A673 (cell line): ENCODE measurements at regions not wholly inside any gene's neighbourhood (a gene's known extent, or its start where the extent isn't known, plus 50 kb on each side); places are given as distances from the start of the nearest gene placed in this dataset.

Experiments used
- CTCF ChIP-seq: fragments of 300-800, 200-600 bp; sonication (generic); conservative IDR thresholded peaks from 2 replicates; pipeline ENCODE4 v1.5.1; 2017; ENCODE audit warnings: low read depth, mild to moderate bottlenecking, antibody characterized with exemption, low read length, moderate library complexity, mixed read lengths
- EZH2 ChIP-seq: fragments of 200-600 bp; sonication (generic); IDR thresholded peaks from 2 replicates; pipeline ENCODE4 v1.6.1; 2017; ENCODE audit warnings: borderline replicate concordance, low read depth, mild to moderate bottlenecking, mixed read lengths, antibody characterized with exemption, low read length; ENCODE audit not compliant: poor library complexity, severe bottlenecking

DNA sequence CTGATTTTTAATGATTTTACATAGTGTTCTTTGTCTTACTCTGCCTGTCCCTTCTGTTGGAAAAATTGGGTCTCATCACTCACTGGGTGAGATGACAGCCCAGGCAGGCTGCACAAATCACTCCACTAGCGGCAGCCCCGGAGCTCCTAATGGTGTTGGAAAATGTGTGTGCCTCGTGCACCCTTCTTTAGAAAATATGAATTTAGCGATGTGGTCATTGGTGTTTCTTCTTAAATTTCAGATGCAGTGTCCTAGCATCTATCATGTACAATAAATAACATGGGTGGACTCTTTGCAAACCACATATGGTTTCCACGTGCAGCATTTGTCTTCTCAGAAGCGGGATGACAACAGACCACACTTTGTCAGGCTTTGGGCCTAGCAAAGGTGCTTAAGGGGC is 194.2 kb downstream of the ACKR3 start:
- TF ChIP-seq CTCF, result no peak
- TF ChIP-seq EZH2, result no peak
